Neural cell (in vitro differentiated cells): ENCODE measurements at regions not wholly inside any gene's neighbourhood (a gene's known extent, or its start where the extent isn't known, plus 50 kb on each side); places are given as distances from the start of the nearest gene placed in this dataset.

Experiments used
- H2AFZ ChIP-seq: fragments of 200-600, 300-800 bp; sonication (generic), shearing (Covaris generic); 2 replicates; pipeline ENCODE4 v1.6.0; 2014; ENCODE audit warnings: low read depth, mild to moderate bottlenecking, antibody characterized with exemption, low read length, moderate library complexity
- H3F3A ChIP-seq: fragments of 200-600 bp; shearing (Covaris generic); 2 replicates; pipeline ENCODE4 v1.6.1; 2016; ENCODE audit warnings: mild to moderate bottlenecking, moderate library complexity, mixed read lengths, antibody characterized with exemption, low read length; ENCODE audit not compliant: insufficient read depth, poor library complexity, severe bottlenecking
- H3K27ac ChIP-seq: fragments of 200-600, 300-800 bp; sonication (generic), shearing (Covaris generic); 2 replicates; pipeline ENCODE4 v1.5.1; 2014; ENCODE audit warnings: mild to moderate bottlenecking, low read length, moderate library complexity
- H3K27me3 ChIP-seq: fragments of 300-800, 200-600 bp; sonication (generic), shearing (Covaris generic); 2 replicates; pipeline ENCODE4 v1.6.0; 2014; ENCODE audit warnings: mild to moderate bottlenecking, low read depth, low read length, moderate library complexity; ENCODE audit not compliant: insufficient read depth
- H3K36me3 ChIP-seq: fragments of 300-800, 200-600 bp; sonication (generic), shearing (Covaris generic); 2 replicates; pipeline ENCODE4 v1.5.1; 2014; ENCODE audit warnings: mild to moderate bottlenecking, antibody characterized with exemption, low read length, moderate library complexity; ENCODE audit not compliant: insufficient read depth
- H3K4me2 ChIP-seq: fragments of 300-800, 200-600 bp; sonication (generic), shearing (Covaris generic); 2 replicates; pipeline ENCODE4 v1.6.0; 2014; ENCODE audit warnings: mild to moderate bottlenecking, low read length
- H3K4me3 ChIP-seq: fragments of 300-800, 200-600 bp; sonication (generic), shearing (Covaris generic); 2 replicates; pipeline ENCODE4 v1.5.1; 2014; ENCODE audit warnings: mild to moderate bottlenecking, low read length, moderate library complexity
- H3K79me2 ChIP-seq: fragments of 200-600 bp; shearing (Covaris generic); replicated peaks from 2 replicates; pipeline ENCODE4 v1.6.0; 2014; ENCODE audit warnings: mild to moderate bottlenecking, low read length, moderate library complexity; ENCODE audit not compliant: insufficient read depth
- H3K9ac ChIP-seq: fragments of 300-800, 200-600 bp; sonication (generic), shearing (Covaris generic); 2 replicates; pipeline ENCODE4 v1.6.1; 2016; ENCODE audit warnings: mild to moderate bottlenecking, low read length, mixed read lengths
- H3K9me2 ChIP-seq: fragments of 200-600 bp; shearing (Covaris generic); 2 replicates; pipeline ENCODE4 v1.6.1; 2016; ENCODE audit warnings: mild to moderate bottlenecking, low read length, mixed read lengths; ENCODE audit not compliant: insufficient read depth
- H3K9me3 ChIP-seq: fragments of 200-600, 300-800 bp; sonication (generic), shearing (Covaris generic); 2 replicates; pipeline ENCODE4 v1.6.1; 2016; ENCODE audit warnings: mild to moderate bottlenecking, mixed run types, low read length, moderate library complexity, mixed read lengths
- H4K20me1 ChIP-seq: fragments of 200-600 bp; shearing (Covaris generic); 2 replicates; pipeline ENCODE4 v1.6.1; 2016; ENCODE audit warnings: mild to moderate bottlenecking, mixed run types; ENCODE audit not compliant: insufficient read depth
- CTCF ChIP-seq: fragments of 450-650 bp; IDR thresholded peaks from 2 replicates; pipeline ENCODE4 v1.5.1; 2014; ENCODE audit warnings: antibody characterized with exemption, mild to moderate bottlenecking, moderate library complexity; ENCODE audit not compliant: poor library complexity, severe bottlenecking
- EP300 ChIP-seq: fragments of 450-650 bp; conservative IDR thresholded peaks from 2 replicates; pipeline ENCODE4 v1.6.1; 2014; ENCODE audit warnings: antibody characterized with exemption, mild to moderate bottlenecking, moderate library complexity; ENCODE audit not compliant: poor library complexity, severe bottlenecking
- EZH2 ChIP-seq: fragments of 200-600, 300-800 bp; shearing (Covaris generic), sonication (generic); IDR thresholded peaks from 2 replicates; pipeline ENCODE4 v1.6.1; 2014; ENCODE audit warnings: antibody characterized with exemption, low read length, borderline replicate concordance, mild to moderate bottlenecking; ENCODE audit not compliant: insufficient read depth, poor library complexity, severe bottlenecking
- MXI1 ChIP-seq: fragments of 450-650 bp; conservative IDR thresholded peaks from 2 replicates; pipeline ENCODE4 v1.6.1; 2014; ENCODE audit warnings: antibody characterized with exemption, mild to moderate bottlenecking; ENCODE audit not compliant: poor library complexity, severe bottlenecking
- POLR2AphosphoS5 ChIP-seq: IDR thresholded peaks from 2 replicates; pipeline ENCODE4 v1.6.1; 2012
- RAD21 ChIP-seq: fragments of 450-650 bp; conservative IDR thresholded peaks from 2 replicates; pipeline ENCODE4 v1.6.1; 2014; ENCODE audit warnings: antibody characterized with exemption, mild to moderate bottlenecking, moderate library complexity
- REST ChIP-seq: IDR thresholded peaks from 2 replicates; pipeline ENCODE4 v1.6.1; 2012; ENCODE audit warnings: borderline replicate concordance
- SMC3 ChIP-seq: fragments of 450-650 bp; conservative IDR thresholded peaks from 2 replicates; pipeline ENCODE4 v1.6.1; 2014; ENCODE audit warnings: antibody characterized with exemption, mild to moderate bottlenecking, moderate library complexity; ENCODE audit not compliant: poor library complexity
- TAF1 ChIP-seq: IDR thresholded peaks from 2 replicates; pipeline ENCODE4 v1.6.1; 2012; ENCODE audit warnings: low read depth

DNA sequence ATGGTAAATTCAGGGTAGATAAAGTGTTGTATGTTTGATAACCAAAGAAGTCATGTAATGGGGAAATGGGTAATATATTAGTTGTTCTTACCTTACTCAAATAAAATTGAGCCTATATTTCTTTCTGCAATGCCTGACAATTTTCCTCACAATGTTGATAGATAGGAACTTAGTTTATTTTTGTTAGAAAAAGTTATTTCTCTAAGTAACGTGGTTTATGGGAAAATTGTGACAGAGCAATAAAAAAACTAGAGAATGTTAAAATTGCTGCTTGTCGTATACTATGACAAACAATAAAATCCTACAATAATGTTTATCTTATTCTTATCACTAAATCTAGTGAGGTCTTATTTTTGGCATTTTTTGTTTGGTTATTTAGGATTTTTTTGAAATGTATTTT lies 534.1 kb downstream of the TMTC2 start:
- Histone ChIP-seq H3K4me2 (no peak overlapping the region), H3K9ac (no peak overlapping the region), H3K9me2 (no peaks in the 10 kb centered on the region), H2AFZ (no peak overlapping the region), H3K9me3 (no peaks in the 10 kb centered on the region), H3F3A (no peaks in the 10 kb centered on the region), H4K20me1 (no peaks in the 10 kb centered on the region), H3K27me3 (no peaks in the 10 kb centered on the region), H3K4me3 (no peak overlapping the region), H3K79me2 (no peaks in the 10 kb centered on the region), H3K27ac (no peak overlapping the region), H3K36me3 (no peaks in the 10 kb centered on the region)
- TF ChIP-seq EZH2, result no peak
- TF ChIP-seq POLR2AphosphoS5, result no peak
- TF ChIP-seq MXI1, result no peak
- no peak for TF ChIP-seq TAF1

DNA sequence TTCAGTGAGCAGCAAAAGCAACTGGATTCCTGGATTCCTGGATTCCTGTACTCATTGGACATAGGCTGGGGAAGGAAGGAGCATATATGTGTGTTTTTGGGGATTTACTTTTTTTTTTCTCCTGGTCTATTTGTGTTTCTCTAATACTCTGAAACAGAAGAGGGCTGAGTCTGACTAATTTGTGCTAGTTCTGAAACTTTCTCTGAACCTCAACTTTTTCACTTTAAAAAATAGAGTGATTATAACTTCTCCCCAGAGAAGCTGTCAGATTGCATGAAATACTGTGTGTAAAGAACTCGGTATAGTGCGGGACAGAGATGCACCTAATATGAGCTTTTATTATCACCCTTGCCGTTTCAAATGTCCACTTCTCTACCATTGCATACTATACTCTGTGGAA lies 529.5 kb downstream of the TMTC2 start:
- no peak overlapping the region for H3K4me3 ChIP-seq
- no peaks in the 10 kb centered on the region for H3K36me3 ChIP-seq
- H3K9me2 ChIP-seq, result no peaks in the 10 kb centered on the region
- no peaks in the 10 kb centered on the region for H3K9me3 ChIP-seq
- H2AFZ ChIP-seq, result no peak overlapping the region
- H3K27ac ChIP-seq, result no peak overlapping the region
- H3K79me2 ChIP-seq, result no peaks in the 10 kb centered on the region
- H3K4me2 ChIP-seq, result no peak overlapping the region
- no peaks in the 10 kb centered on the region for H3F3A ChIP-seq
- TF ChIP-seq CTCF (no peak), REST (no peak), MXI1 (no peak), POLR2AphosphoS5 (no peak), EZH2 (no peak), EP300 (no peak), TAF1 (no peak), SMC3 (no peak), RAD21 (no peak)
- H3K9ac ChIP-seq, result no peak overlapping the region
- no peaks in the 10 kb centered on the region for H3K27me3 ChIP-seq
- no peaks in the 10 kb centered on the region for H4K20me1 ChIP-seq

DNA sequence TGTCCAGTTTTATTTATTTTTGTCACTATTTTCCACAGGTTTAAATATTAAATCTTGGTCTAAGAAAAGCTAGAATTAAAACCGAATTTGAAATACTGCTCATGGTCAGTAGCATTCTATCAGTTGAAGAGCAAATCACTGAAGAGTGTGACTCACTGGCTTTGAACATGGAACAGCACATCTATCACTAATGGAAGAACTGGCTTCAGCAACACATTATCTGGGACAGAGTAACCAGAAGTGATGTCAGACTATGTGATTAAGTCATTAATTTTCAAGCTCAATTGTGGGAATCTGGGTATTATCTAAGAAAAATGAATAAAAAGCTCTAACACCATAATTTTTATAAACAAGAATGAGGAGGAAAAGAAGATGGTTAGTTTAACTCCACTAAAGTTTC lies 527.5 kb downstream of the TMTC2 start:
- H3K4me2 ChIP-seq, result no peak overlapping the region
- H3K9ac ChIP-seq, result no peak overlapping the region
- no peaks in the 10 kb centered on the region for H3K79me2 ChIP-seq
- H3K27ac ChIP-seq, result no peak overlapping the region
- no peaks in the 10 kb centered on the region for H3F3A ChIP-seq
- H2AFZ ChIP-seq, result no peak overlapping the region
- no peak overlapping the region for H3K4me3 ChIP-seq
- H3K9me2 ChIP-seq, result no peaks in the 10 kb centered on the region
- H4K20me1 ChIP-seq, result no peaks in the 10 kb centered on the region
- H3K9me3 ChIP-seq, result no peaks in the 10 kb centered on the region
- H3K27me3 ChIP-seq, result no peaks in the 10 kb centered on the region
- no peak for TF ChIP-seq MXI1
- H3K36me3 ChIP-seq, result no peaks in the 10 kb centered on the region
